GM19452 (cell line): ENCODE measurements at regions not wholly inside any gene's neighbourhood (a gene's known extent, or its start where the extent isn't known, plus 50 kb on each side); places are given as distances from the start of the nearest gene placed in this dataset.
"Not testable (repeated sequence)": the region's sequence is repeated elsewhere in the genome, so short reads cannot be mapped to it uniquely, and the experiment has no call there.

Experiments used
- ATAC-seq: cut with Tn5 transposase; IDR thresholded peaks from one replicate; pipeline ENCODE4 v1.9.1; 2021; ENCODE audit not compliant: unreplicated experiment

- ATAC-seq = no peak
These were observed 457.3 kb upstream of the RGS18 start for GRCh38 chr1:191700922-191701321.

- no peak for ATAC-seq
These were observed 456.1 kb upstream of the RGS18 start for GRCh38 chr1:191702124-191702523.

GRCh38 chr1:191707288-191707687, 451.0 kb upstream of the RGS18 start:
- ATAC-seq = no peak

- ATAC-seq = no peak
These were observed 449.0 kb upstream of the RGS18 start for GRCh38 chr1:191709215-191709614.

- ATAC-seq = no peak
These were observed 446.3 kb upstream of the RGS18 start for GRCh38 chr1:191711961-191712360.

- ATAC-seq = no peak
These were observed 443.4 kb upstream of the RGS18 start for GRCh38 chr1:191714845-191715244.

- no peak for ATAC-seq
These were observed 428.5 kb upstream of the RGS18 start for GRCh38 chr1:191729742-191730141.

- not testable (repeated sequence) for ATAC-seq
These were observed 426.5 kb upstream of the RGS18 start for GRCh38 chr1:191731608-191732302.

GRCh38 chr1:191734321-191734720, 423.9 kb upstream of the RGS18 start:
- no peak for ATAC-seq

- ATAC-seq = no peak
These were observed 418.7 kb upstream of the RGS18 start for GRCh38 chr1:191739544-191739943.

- ATAC-seq = no peak
These were observed 405.9 kb upstream of the RGS18 start for GRCh38 chr1:191752342-191752741.

GRCh38 chr1:191760016-191760415, 398.2 kb upstream of the RGS18 start:
- ATAC-seq = no peak

- ATAC-seq = no peak
These were observed 369.7 kb upstream of the RGS18 start for GRCh38 chr1:191788551-191788950.

GRCh38 chr1:191798178-191798577, 360.1 kb upstream of the RGS18 start:
- ATAC-seq = no peak

- no peak for ATAC-seq
These were observed 354.0 kb upstream of the RGS18 start for GRCh38 chr1:191804311-191804710.

- not testable (repeated sequence) for ATAC-seq
These were observed 344.7 kb upstream of the RGS18 start for GRCh38 chr1:191813593-191813992.

- ATAC-seq = no peak
These were observed 340.1 kb upstream of the RGS18 start for GRCh38 chr1:191818198-191818597.

GRCh38 chr1:191831572-191831971, 326.7 kb upstream of the RGS18 start:
- ATAC-seq = no peak

GRCh38 chr1:191839891-191840290, 318.4 kb upstream of the RGS18 start:
- ATAC-seq = no peak

GRCh38 chr1:191851799-191852595, 306.3 kb upstream of the RGS18 start:
- ATAC-seq = no peak

- ATAC-seq = no peak
These were observed 305.4 kb upstream of the RGS18 start for GRCh38 chr1:191852907-191853306.

GRCh38 chr1:191857600-191857999, 300.7 kb upstream of the RGS18 start:
- no peak for ATAC-seq
